ENCODE measurements at regions not wholly inside any gene's neighbourhood (a gene's known extent, or its start where the extent isn't known, plus 50 kb on each side); places are given as distances from the start of the nearest gene placed in this dataset.

DNA sequence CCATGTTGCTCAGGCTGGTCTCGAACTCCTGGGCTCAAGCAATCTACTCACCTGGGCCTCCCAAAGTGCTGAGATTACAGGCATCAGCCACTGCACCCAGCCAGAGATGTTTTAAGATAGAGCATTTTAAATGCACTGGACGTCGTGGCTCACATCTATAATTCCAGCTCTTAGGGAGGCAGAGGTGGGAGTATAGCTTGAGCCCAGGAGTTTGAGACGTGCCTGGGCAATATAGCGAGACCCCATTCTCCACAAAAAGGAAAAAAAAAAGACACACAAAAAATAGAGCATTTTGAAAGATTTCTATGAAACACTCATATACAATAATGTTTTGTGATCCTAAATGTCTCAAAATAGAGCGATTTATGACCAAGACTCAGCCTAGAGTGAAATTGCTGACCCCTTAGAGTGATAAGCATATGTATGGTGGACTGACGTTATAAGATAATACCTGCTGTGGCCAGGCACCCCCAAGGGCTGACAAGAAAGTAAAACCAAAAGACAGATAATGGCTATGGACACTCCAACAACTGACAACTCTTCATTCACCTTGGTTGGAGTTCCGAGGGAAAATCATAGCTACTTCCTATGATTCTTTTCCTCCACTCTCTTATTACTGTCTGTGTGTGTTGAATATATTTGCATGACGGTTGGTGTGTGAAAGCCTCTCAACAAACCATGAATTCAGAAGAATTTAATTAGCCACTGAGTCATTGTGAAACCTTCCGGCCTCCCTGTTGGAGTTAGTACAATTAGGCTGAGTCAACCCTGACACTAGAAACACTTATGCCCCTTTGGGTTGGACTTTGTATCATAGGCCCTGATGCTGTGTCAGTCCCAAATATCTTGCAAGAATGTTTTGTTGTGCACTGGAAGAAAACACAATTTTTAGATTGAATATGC, 526.5 kb upstream of the NUDT12 start:
- no peak for TF ChIP-seq JUND (IDR thresholded peaks at IDR 0.05)
- TF ChIP-seq, protein P1, sequence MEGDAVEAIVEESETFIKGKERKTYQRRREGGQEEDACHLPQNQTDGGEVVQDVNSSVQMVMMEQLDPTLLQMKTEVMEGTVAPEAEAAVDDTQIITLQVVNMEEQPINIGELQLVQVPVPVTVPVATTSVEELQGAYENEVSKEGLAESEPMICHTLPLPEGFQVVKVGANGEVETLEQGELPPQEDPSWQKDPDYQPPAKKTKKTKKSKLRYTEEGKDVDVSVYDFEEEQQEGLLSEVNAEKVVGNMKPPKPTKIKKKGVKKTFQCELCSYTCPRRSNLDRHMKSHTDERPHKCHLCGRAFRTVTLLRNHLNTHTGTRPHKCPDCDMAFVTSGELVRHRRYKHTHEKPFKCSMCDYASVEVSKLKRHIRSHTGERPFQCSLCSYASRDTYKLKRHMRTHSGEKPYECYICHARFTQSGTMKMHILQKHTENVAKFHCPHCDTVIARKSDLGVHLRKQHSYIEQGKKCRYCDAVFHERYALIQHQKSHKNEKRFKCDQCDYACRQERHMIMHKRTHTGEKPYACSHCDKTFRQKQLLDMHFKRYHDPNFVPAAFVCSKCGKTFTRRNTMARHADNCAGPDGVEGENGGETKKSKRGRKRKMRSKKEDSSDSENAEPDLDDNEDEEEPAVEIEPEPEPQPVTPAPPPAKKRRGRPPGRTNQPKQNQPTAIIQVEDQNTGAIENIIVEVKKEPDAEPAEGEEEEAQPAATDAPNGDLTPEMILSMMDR (IDR thresholded peaks at IDR 0.05; ENCODE audit: low read depth, low read length, missing input control): no peak
- no peak for TF ChIP-seq TAF1 (conservative IDR thresholded peaks at IDR 0.05)

All from liver (tissue), 3 donors.